Inflammatory macrophage treated with lipopolysaccharide for 4 hours (primary cell): ENCODE measurements at regions not wholly inside any gene's neighbourhood (a gene's known extent, or its start where the extent isn't known, plus 50 kb on each side); places are given as distances from the start of the nearest gene placed in this dataset.

Experiments used
- DNase-seq: peaks from one replicate; pipeline ENCODE4 v3.0.0-alpha.2; 2020

GRCh38 chr7:85475476-85475875, 288.6 kb upstream of the SEMA3D start:
- no peak for DNase-seq

- no peak for DNase-seq
These were observed 288.2 kb upstream of the SEMA3D start for GRCh38 chr7:85475071-85475470.

GRCh38 chr7:85474234-85474633, 287.4 kb upstream of the SEMA3D start:
- DNase-seq = no peak

- peak; percentile 65 for DNase-seq
These were observed 284.9 kb upstream of the SEMA3D start for GRCh38 chr7:85471740-85472139.

- peak; percentile 18 for DNase-seq
These were observed 284.5 kb upstream of the SEMA3D start for GRCh38 chr7:85471307-85471706.

- DNase-seq = no peak
These were observed 282.7 kb upstream of the SEMA3D start for GRCh38 chr7:85469446-85470010.

GRCh38 chr7:85464042-85464651, 277.3 kb upstream of the SEMA3D start:
- DNase-seq = no peak

GRCh38 chr7:85462671-85463070, 275.8 kb upstream of the SEMA3D start:
- DNase-seq = no peak

GRCh38 chr7:85457911-85458310, 271.1 kb upstream of the SEMA3D start:
- no peak for DNase-seq

GRCh38 chr7:85456254-85456653, 269.4 kb upstream of the SEMA3D start:
- no peak for DNase-seq

GRCh38 chr7:85454904-85455303, 268.0 kb upstream of the SEMA3D start:
- DNase-seq = no peak

- no peak for DNase-seq
These were observed 265.8 kb upstream of the SEMA3D start for GRCh38 chr7:85452674-85453073.

GRCh38 chr7:85449478-85449877, 262.6 kb upstream of the SEMA3D start:
- DNase-seq = no peak

- DNase-seq = no peak
These were observed 260.1 kb upstream of the SEMA3D start for GRCh38 chr7:85447004-85447403.

- no peak for DNase-seq
These were observed 239.7 kb upstream of the SEMA3D start for GRCh38 chr7:85426487-85426960.

GRCh38 chr7:85424298-85424697, 237.4 kb upstream of the SEMA3D start:
- no peak for DNase-seq

GRCh38 chr7:85423209-85423895, 236.5 kb upstream of the SEMA3D start:
- no peak for DNase-seq

GRCh38 chr7:85415743-85416142, 228.9 kb upstream of the SEMA3D start:
- no peak for DNase-seq

- no peak for DNase-seq
These were observed 226.9 kb upstream of the SEMA3D start for GRCh38 chr7:85413718-85414117.

GRCh38 chr7:85412912-85413311, 226.1 kb upstream of the SEMA3D start:
- no peak for DNase-seq

GRCh38 chr7:85407391-85407790, 220.5 kb upstream of the SEMA3D start:
- no peak for DNase-seq

GRCh38 chr7:85405016-85405902, 218.4 kb upstream of the SEMA3D start:
- no peak for DNase-seq

GRCh38 chr7:85396676-85397075, 209.8 kb upstream of the SEMA3D start:
- DNase-seq = no peak
